Smooth muscle cell (in vitro differentiated cells): ENCODE measurements at regions not wholly inside any gene's neighbourhood (a gene's known extent, or its start where the extent isn't known, plus 50 kb on each side); places are given as distances from the start of the nearest gene placed in this dataset.
A peak's percentile ranks its signal among the peaks of the same experiment; 100 is the strongest.

Experiments used
- DNase-seq: peaks from one replicate; lab custom pipeline; 2025; ENCODE audit not compliant: unreplicated experiment; lab: John Stamatoyannopoulos, UW
- H2AFZ ChIP-seq: fragments of 200-600 bp; sonication (generic); 2 replicates; pipeline ENCODE4 v1.6.0; 2016; ENCODE audit warnings: antibody characterized with exemption, low read depth, mild to moderate bottlenecking
- H3F3A ChIP-seq: fragments of 200-600 bp; sonication (generic); 2 replicates; pipeline ENCODE4 v1.6.0; 2017; ENCODE audit warnings: antibody characterized with exemption, low read depth
- H3K27ac ChIP-seq: fragments of 200-600 bp; sonication (generic); 2 replicates; pipeline ENCODE4 v1.5.1; 2016; ENCODE audit warnings: low read depth, mild to moderate bottlenecking
- H3K27me3 ChIP-seq: fragments of 200-600 bp; sonication (generic); 2 replicates; pipeline ENCODE4 v1.6.1; 2016; ENCODE audit warnings: low read depth, mild to moderate bottlenecking
- H3K36me3 ChIP-seq: fragments of 200-600 bp; sonication (generic); 2 replicates; pipeline ENCODE4 v1.5.1; 2016; ENCODE audit warnings: low read depth
- H3K4me1 ChIP-seq: fragments of 200-600 bp; sonication (generic); 2 replicates; pipeline ENCODE4 v1.5.1; 2016; ENCODE audit warnings: low read depth
- H3K4me2 ChIP-seq: fragments of 200-600 bp; sonication (generic); 2 replicates; pipeline ENCODE4 v1.6.0; 2016; ENCODE audit warnings: mild to moderate bottlenecking
- H3K4me3 ChIP-seq: fragments of 200-600 bp; sonication (generic); 2 replicates; pipeline ENCODE4 v1.5.1; 2016; ENCODE audit warnings: mild to moderate bottlenecking
- H3K79me2 ChIP-seq: fragments of 200-600 bp; sonication (generic); 2 replicates; pipeline ENCODE4 v1.6.0; 2016; ENCODE audit warnings: low read depth, mild to moderate bottlenecking
- H3K9ac ChIP-seq: fragments of 200-600 bp; sonication (generic); 2 replicates; pipeline ENCODE4 v1.6.0; 2016; ENCODE audit warnings: low read depth
- H3K9me3 ChIP-seq: fragments of 200-600 bp; sonication (generic); replicated peaks from 2 replicates; pipeline ENCODE4 v1.5.1; 2016; ENCODE audit warnings: low read depth
- H4K20me1 ChIP-seq: fragments of 200-600 bp; sonication (generic); 2 replicates; pipeline ENCODE4 v1.6.0; 2016; ENCODE audit warnings: low read depth
- CTCF ChIP-seq: fragments of 200-600 bp; sonication (generic); IDR thresholded peaks from 2 replicates; pipeline ENCODE4 v1.5.1; 2017; ENCODE audit warnings: borderline replicate concordance, mild to moderate bottlenecking, antibody characterized with exemption; ENCODE audit not compliant: insufficient read depth, poor library complexity, severe bottlenecking
- WGBS: methylation state at CpG from one replicate; pipeline ENCODE4 v1.1.7; 2016; ENCODE audit warnings: low lambda C conversion rate; 5-methylcytosine and 5-hydroxymethylcytosine counted together

GRCh38 chr15:67914537-67915460, 75.0 kb upstream of the RNU6-1 start:
- no peak for DNase-seq
- Histone ChIP-seq H3F3A (peaks cover 22% of the 10 kb centered on the region), H3K4me2 (peak overlapping the region; percentile 78), H3K27me3 (no peaks in the 10 kb centered on the region), H3K9me3 (no peaks in the 10 kb centered on the region), H3K36me3 (no peaks in the 10 kb centered on the region), H4K20me1 (no peaks in the 10 kb centered on the region), H3K27ac (peak overlapping the region; percentile 58), H3K9ac (no peak overlapping the region), H3K79me2 (no peaks in the 10 kb centered on the region), H3K4me1 (peaks cover 36% of the 10 kb centered on the region), H3K4me3 (peak overlapping the region; percentile 31), H2AFZ (peak overlapping the region; percentile 12)
- 14% methylated on average over 6 of the region's 6 CpGs for WGBS
- TF ChIP-seq CTCF = no peak

GRCh38 chr15:67915461-67916374, 75.9 kb upstream of the RNU6-1 start:
- 17% methylated on average over 7 of the region's 7 CpGs for WGBS
- no peaks in the 10 kb centered on the region for H3K9me3 ChIP-seq
- no peak for DNase-seq
- H3F3A ChIP-seq = peaks cover 22% of the 10 kb centered on the region
- H3K4me1 ChIP-seq = peaks cover 36% of the 10 kb centered on the region
- peak overlapping the region; percentile 12 for H2AFZ ChIP-seq
- H3K27ac ChIP-seq = peak overlapping the region; percentile 58
- H3K79me2 ChIP-seq = no peaks in the 10 kb centered on the region
- no peak overlapping the region for H3K9ac ChIP-seq
- H3K4me3 ChIP-seq = peak overlapping the region; percentile 31
- H3K4me2 ChIP-seq = peak overlapping the region; percentile 78
- no peaks in the 10 kb centered on the region for H4K20me1 ChIP-seq
- H3K36me3 ChIP-seq = no peaks in the 10 kb centered on the region
- H3K27me3 ChIP-seq = no peaks in the 10 kb centered on the region
- TF ChIP-seq CTCF = no peak

DNA sequence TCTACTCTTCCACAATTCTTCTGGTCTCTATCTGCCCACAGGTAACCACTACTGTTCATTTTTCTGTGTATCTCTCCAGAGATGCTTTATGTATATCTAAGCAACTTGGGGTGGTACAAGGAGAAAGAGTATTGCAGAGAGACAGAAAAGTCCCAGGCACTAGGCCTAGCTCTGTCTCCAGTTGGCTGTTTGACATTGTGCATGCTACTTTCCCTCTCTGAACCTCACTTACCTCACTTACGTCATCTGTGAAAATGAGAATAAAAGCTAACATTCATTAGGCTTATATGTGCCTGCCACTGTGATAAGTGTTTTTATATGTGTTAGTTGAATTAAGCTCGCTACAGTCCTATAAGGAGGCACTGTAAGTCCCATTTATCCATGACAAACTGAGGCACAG, 76.7 kb upstream of the RNU6-1 start:
- no peak overlapping the region for H3K4me3 ChIP-seq
- H3K9me3 ChIP-seq = no peaks in the 10 kb centered on the region
- peaks cover 22% of the 10 kb centered on the region for H3F3A ChIP-seq
- peak overlapping the region; percentile 78 for H3K4me2 ChIP-seq
- no peak for DNase-seq
- H3K4me1 ChIP-seq = peaks cover 36% of the 10 kb centered on the region
- no peaks in the 10 kb centered on the region for H4K20me1 ChIP-seq
- peak overlapping the region; percentile 47 for H2AFZ ChIP-seq
- no peak for TF ChIP-seq CTCF
- no peak overlapping the region for H3K9ac ChIP-seq
- no peaks in the 10 kb centered on the region for H3K36me3 ChIP-seq
- H3K27me3 ChIP-seq = no peaks in the 10 kb centered on the region
- H3K27ac ChIP-seq = peak overlapping the region; percentile 14
- 44% methylated on average over 2 of the region's 2 CpGs for WGBS
- H3K79me2 ChIP-seq = no peaks in the 10 kb centered on the region
